H1 (cell line): ENCODE measurements at regions not wholly inside any gene's neighbourhood (a gene's known extent, or its start where the extent isn't known, plus 50 kb on each side); places are given as distances from the start of the nearest gene placed in this dataset.

Experiments
- CHD7 ChIP-seq: fragments of 300-600 bp; sonication (generic); IDR thresholded peaks from 2 replicates; pipeline ENCODE4 v1.7.1; 2012; ENCODE audit warnings: low read length, moderate library complexity, mild to moderate bottlenecking, inconsistent platforms; ENCODE audit not compliant: insufficient replicate concordance
- CTCF ChIP-seq, 3 experiments: IDR thresholded peaks; 1 replicate in 2 of 3; 2 replicates in 1 of 3; pipeline versions ENCODE4 v1.5.1 to v1.6.1; 2011; ENCODE audit warnings: low read length in 3 of 3, mild to moderate bottlenecking in 3 of 3, inconsistent platforms in 2 of 3, low read depth in 1 of 3, moderate library complexity in 1 of 3; ENCODE audit not compliant: insufficient read depth in 1 of 3; ENCODE audit errors: control extremely low read depth in 1 of 3
- E2F6 ChIP-seq: IDR thresholded peaks from 2 replicates; pipeline ENCODE4 v1.6.1; 2012; ENCODE audit warnings: inconsistent platforms
- KDM4A ChIP-seq: IDR thresholded peaks from one replicate; pipeline ENCODE4 v1.7.1; 2012; ENCODE audit warnings: low read depth, mild to moderate bottlenecking, moderate library complexity, low read length, inconsistent platforms; ENCODE audit not compliant: severe bottlenecking
- RNF2 ChIP-seq: fragments of 200-900, 300-1000 bp; sonication (generic); IDR thresholded peaks from 2 replicates; pipeline ENCODE4 v1.7.1; 2016; ENCODE audit warnings: borderline replicate concordance, low read depth, mild to moderate bottlenecking, antibody characterized with exemption, low read length; ENCODE audit not compliant: poor library complexity, severe bottlenecking; ENCODE audit errors: missing control alignments
- SIX5 ChIP-seq: IDR thresholded peaks from 2 replicates; pipeline ENCODE4 v1.6.1; 2011; ENCODE audit warnings: mild to moderate bottlenecking, low read depth, low read length
- SP1 ChIP-seq: IDR thresholded peaks from 2 replicates; pipeline ENCODE4 v1.6.1; 2011; ENCODE audit warnings: low read depth, low read length
- SP2 ChIP-seq: IDR thresholded peaks from 2 replicates; pipeline ENCODE4 v1.6.1; 2012; ENCODE audit warnings: mild to moderate bottlenecking, low read length, inconsistent platforms
- ZNF274 ChIP-seq: IDR thresholded peaks from 2 replicates; pipeline ENCODE4 v1.7.0; 2012; ENCODE audit warnings: low read length, borderline replicate concordance; ENCODE audit errors: extremely low read depth

GRCh38 chr1:164918140-164918539 is 359.2 kb downstream of the PBX1 start (continued):
- no peak for TF ChIP-seq CHD7
- TF ChIP-seq SP1: no peak
- no peak for TF ChIP-seq ZNF274
- no peak for TF ChIP-seq CTCF (IDR thresholded peaks at IDR 0.05; ENCODE audit: control extremely low read depth in 1 of 3, insufficient read depth in 1 of 3, low read depth in 1 of 3, low read length in 3 of 3)
- TF ChIP-seq E2F6: no peak
- no peak for TF ChIP-seq SIX5
- no peak for TF ChIP-seq SP2
- TF ChIP-seq KDM4A: no peak
- no peak for TF ChIP-seq RNF2
